ENCODE measurements at regions not wholly inside any gene's neighbourhood (a gene's known extent, or its start where the extent isn't known, plus 50 kb on each side); places are given as distances from the start of the nearest gene placed in this dataset.

- Mint-ChIP-seq H3K36me3 (ENCODE audit: insufficient read depth, unreplicated experiment) (peaks cover 16% of the 10 kb centered on the region), H3K27ac (ENCODE audit: unreplicated experiment) (peak overlapping the region; percentile 99), H3K4me1 (ENCODE audit: low read depth, unreplicated experiment) (peaks cover 44% of the 10 kb centered on the region), H3K27me3 (ENCODE audit: unreplicated experiment) (no peaks in the 10 kb centered on the region), H3K9me3 (ENCODE audit: low read depth, unreplicated experiment) (peaks cover 4% of the 10 kb centered on the region), H3K4me3 (ENCODE audit: low read depth, unreplicated experiment) (peak overlapping the region; percentile 55)
- DNase-seq, result no peak
- CTCF ChIA-PET, result interaction anchor here (1.0 to 1.6 kb wide), 3 partner anchors 18 to 225 kb away, joined by 3 to 6 read pairs (median 4); no protein-coding TSS in a partner anchor
- no TSS peak for BruUV-seq (replicated peaks)
- no peak for TF ChIP-seq CTCF (IDR thresholded peaks at IDR 0.05; ENCODE audit: unreplicated experiment)
- intact Hi-C loops (cut with micrococcal nuclease; ENCODE audit: unreplicated experiment), result loop anchor here (5.0 kb wide), 2 partner anchors 35 to 225 kb away; no protein-coding TSS in a partner anchor
These were observed 251.0 kb downstream of the UQCRFS1 start for GRCh38 chr19:28961772-28962500.

- Mint-ChIP-seq H3K9me3 (ENCODE audit: low read depth, unreplicated experiment) (peaks cover 4% of the 10 kb centered on the region), H3K4me1 (ENCODE audit: low read depth, unreplicated experiment) (peaks cover 38% of the 10 kb centered on the region), H3K4me3 (ENCODE audit: low read depth, unreplicated experiment) (peak overlapping the region; percentile 55), H3K27ac (ENCODE audit: unreplicated experiment) (peak overlapping the region; percentile 99), H3K27me3 (ENCODE audit: unreplicated experiment) (no peaks in the 10 kb centered on the region), H3K36me3 (ENCODE audit: insufficient read depth, unreplicated experiment) (peaks cover 11% of the 10 kb centered on the region)
- intact Hi-C loops (cut with micrococcal nuclease; ENCODE audit: unreplicated experiment), result loop anchor here (5.0 kb wide), 2 partner anchors 36 to 224 kb away; no protein-coding TSS in a partner anchor
- DNase-seq, result peak; percentile 70
- no TSS peak for BruUV-seq (replicated peaks)
- CTCF ChIA-PET, result interaction anchor here (0.6 to 1.6 kb wide), 4 partner anchors 11 to 224 kb away, joined by 3 to 6 read pairs (median 4); no protein-coding TSS in a partner anchor
- no peak for TF ChIP-seq CTCF (IDR thresholded peaks at IDR 0.05; ENCODE audit: unreplicated experiment)
These were observed 251.8 kb downstream of the UQCRFS1 start for GRCh38 chr19:28960986-28961705.

GRCh38 chr19:28960586-28960985, 252.4 kb downstream of the UQCRFS1 start:
- peaks cover 40% of the 10 kb centered on the region for H3K4me1 Mint-ChIP-seq (ENCODE audit: low read depth, unreplicated experiment)
- CTCF ChIA-PET, result interaction anchor here (1.1 to 1.6 kb wide), 2 partner anchors 19 to 224 kb away, joined by 4 to 6 read pairs; no protein-coding TSS in a partner anchor
- peaks cover 11% of the 10 kb centered on the region for H3K36me3 Mint-ChIP-seq (ENCODE audit: insufficient read depth, unreplicated experiment)
- no peak overlapping the region for H3K4me3 Mint-ChIP-seq (ENCODE audit: low read depth, unreplicated experiment)
- TF ChIP-seq CTCF (IDR thresholded peaks at IDR 0.05; ENCODE audit: unreplicated experiment), result no peak
- H3K9me3 Mint-ChIP-seq (ENCODE audit: low read depth, unreplicated experiment), result peaks cover 4% of the 10 kb centered on the region
- BruUV-seq (replicated peaks), result no TSS peak
- no peaks in the 10 kb centered on the region for H3K27me3 Mint-ChIP-seq (ENCODE audit: unreplicated experiment)
- DNase-seq, result peak; percentile 11
- intact Hi-C loops (cut with micrococcal nuclease; ENCODE audit: unreplicated experiment), result loop anchor here (5.0 kb wide), 2 partner anchors 37 to 223 kb away; no protein-coding TSS in a partner anchor
- H3K27ac Mint-ChIP-seq (ENCODE audit: unreplicated experiment), result peak overlapping the region; percentile 99

GRCh38 chr19:28956961-28957360, 256.0 kb downstream of the UQCRFS1 start:
- no TSS peak for BruUV-seq (replicated peaks)

More at GRCh38 chr19:28956961-28957360, 256.0 kb downstream of the UQCRFS1 start:
- H3K27ac Mint-ChIP-seq (ENCODE audit: unreplicated experiment), result no peak overlapping the region
- no peak overlapping the region for H3K4me3 Mint-ChIP-seq (ENCODE audit: low read depth, unreplicated experiment)
- peaks cover 11% of the 10 kb centered on the region for H3K36me3 Mint-ChIP-seq (ENCODE audit: insufficient read depth, unreplicated experiment)
- H3K4me1 Mint-ChIP-seq (ENCODE audit: low read depth, unreplicated experiment), result peaks cover 40% of the 10 kb centered on the region
- H3K9me3 Mint-ChIP-seq (ENCODE audit: low read depth, unreplicated experiment), result no peaks in the 10 kb centered on the region
- no peaks in the 10 kb centered on the region for H3K27me3 Mint-ChIP-seq (ENCODE audit: unreplicated experiment)
- CTCF ChIA-PET, result no interaction called here
- intact Hi-C loops (cut with micrococcal nuclease; ENCODE audit: unreplicated experiment), result no loop called here
- no peak for TF ChIP-seq CTCF (IDR thresholded peaks at IDR 0.05; ENCODE audit: unreplicated experiment)
- no peak for DNase-seq

Measured in Calu3 (cell line).